ENCODE measurements at regions not wholly inside any gene's neighbourhood (a gene's known extent, or its start where the extent isn't known, plus 50 kb on each side); places are given as distances from the start of the nearest gene placed in this dataset.

DNA sequence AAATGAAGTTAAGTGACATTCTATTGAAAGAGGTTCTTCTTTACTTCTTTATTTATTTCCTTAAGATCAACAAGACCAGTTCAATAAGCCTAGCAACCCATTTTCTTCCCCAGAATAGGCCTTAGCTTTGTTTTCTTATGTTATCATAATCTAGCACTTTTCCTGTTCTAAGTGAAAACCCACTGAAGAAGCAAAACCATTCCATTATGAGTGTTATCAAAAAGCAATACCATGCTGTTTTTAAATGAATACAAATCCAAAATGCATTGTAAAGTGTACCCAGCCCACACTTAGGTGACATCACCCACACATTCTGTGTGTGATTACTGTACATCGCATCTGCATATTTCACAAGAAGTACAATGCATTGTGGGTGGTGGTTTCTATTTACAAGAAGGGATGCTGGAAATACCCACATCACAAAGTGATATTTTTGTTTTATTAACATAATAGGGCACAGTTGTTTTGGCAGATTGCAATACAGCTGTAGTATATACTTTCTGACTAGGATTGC is 679.5 kb downstream of the KCNJ3 start:
- no peak overlapping the region for H3K4me3 Mint-ChIP-seq
- peaks cover 2% of the 10 kb centered on the region for H3K4me1 Mint-ChIP-seq
- no peak overlapping the region for H3K27ac Mint-ChIP-seq
- H3K9me3 Mint-ChIP-seq, result no peaks in the 10 kb centered on the region
- no peaks in the 10 kb centered on the region for H3K36me3 Mint-ChIP-seq (ENCODE audit: low read depth)
- TF ChIP-seq, protein P1, sequence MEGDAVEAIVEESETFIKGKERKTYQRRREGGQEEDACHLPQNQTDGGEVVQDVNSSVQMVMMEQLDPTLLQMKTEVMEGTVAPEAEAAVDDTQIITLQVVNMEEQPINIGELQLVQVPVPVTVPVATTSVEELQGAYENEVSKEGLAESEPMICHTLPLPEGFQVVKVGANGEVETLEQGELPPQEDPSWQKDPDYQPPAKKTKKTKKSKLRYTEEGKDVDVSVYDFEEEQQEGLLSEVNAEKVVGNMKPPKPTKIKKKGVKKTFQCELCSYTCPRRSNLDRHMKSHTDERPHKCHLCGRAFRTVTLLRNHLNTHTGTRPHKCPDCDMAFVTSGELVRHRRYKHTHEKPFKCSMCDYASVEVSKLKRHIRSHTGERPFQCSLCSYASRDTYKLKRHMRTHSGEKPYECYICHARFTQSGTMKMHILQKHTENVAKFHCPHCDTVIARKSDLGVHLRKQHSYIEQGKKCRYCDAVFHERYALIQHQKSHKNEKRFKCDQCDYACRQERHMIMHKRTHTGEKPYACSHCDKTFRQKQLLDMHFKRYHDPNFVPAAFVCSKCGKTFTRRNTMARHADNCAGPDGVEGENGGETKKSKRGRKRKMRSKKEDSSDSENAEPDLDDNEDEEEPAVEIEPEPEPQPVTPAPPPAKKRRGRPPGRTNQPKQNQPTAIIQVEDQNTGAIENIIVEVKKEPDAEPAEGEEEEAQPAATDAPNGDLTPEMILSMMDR (IDR thresholded peaks at IDR 0.05), result no peak
- ChIA-PET CTCF (interaction anchor here (1.0 to 2.4 kb wide), 5 partner anchors 8 to 1816 kb away, joined by 4 to 16 read pairs (median 5); no protein-coding TSS in a partner anchor), POLR2A (no interaction called here)
- ATAC-seq (ENCODE audit: low read depth) (no peak), DNase-seq (no peak)
- intact Hi-C loops (cut with micrococcal nuclease), result loop anchor here (1.0 to 10.0 kb wide), 5 partner anchors 957 to 1816 kb away; partner anchors contain the start of gene NR4A2
- no peaks in the 10 kb centered on the region for H3K27me3 Mint-ChIP-seq

DNA sequence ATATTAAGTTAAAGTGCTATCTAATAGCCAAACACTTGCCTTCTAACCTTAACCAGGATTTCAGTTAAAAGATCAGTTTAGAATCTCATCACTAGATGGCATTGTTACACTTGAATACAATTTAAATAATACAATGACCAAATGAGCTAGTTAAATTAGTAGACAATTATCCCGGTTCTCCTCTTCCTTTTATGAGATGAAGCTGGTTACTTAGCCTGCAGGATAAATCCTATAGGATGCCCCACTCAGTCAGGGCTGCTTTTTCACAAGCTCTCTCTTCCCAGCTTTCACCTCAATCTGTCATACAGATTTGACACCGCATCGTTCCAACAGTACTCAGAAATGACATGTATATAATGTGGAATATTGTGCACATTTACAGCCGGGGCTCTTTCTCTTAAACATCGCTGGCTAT is 678.8 kb downstream of the KCNJ3 start:
- H3K4me1 Mint-ChIP-seq, result peaks cover 2% of the 10 kb centered on the region
- DNase-seq (no peak), ATAC-seq (ENCODE audit: low read depth) (no peak)
- intact Hi-C loops (cut with micrococcal nuclease), result loop anchor here (1.0 to 10.0 kb wide), 5 partner anchors 958 to 1817 kb away; partner anchors contain the start of gene NR4A2
- no peaks in the 10 kb centered on the region for H3K9me3 Mint-ChIP-seq
- TF ChIP-seq, protein P1 (IDR thresholded peaks at IDR 0.05), result no peak
- H3K27me3 Mint-ChIP-seq, result no peaks in the 10 kb centered on the region
- H3K27ac Mint-ChIP-seq, result no peak overlapping the region
- POLR2A ChIA-PET, result no interaction called here
- CTCF ChIA-PET, result interaction anchor here (1.0 to 2.4 kb wide), 6 partner anchors 9 to 1821 kb away, joined by 3 to 16 read pairs (median 4); no protein-coding TSS in a partner anchor
- no peaks in the 10 kb centered on the region for H3K36me3 Mint-ChIP-seq (ENCODE audit: low read depth)
- no peak overlapping the region for H3K4me3 Mint-ChIP-seq

DNA sequence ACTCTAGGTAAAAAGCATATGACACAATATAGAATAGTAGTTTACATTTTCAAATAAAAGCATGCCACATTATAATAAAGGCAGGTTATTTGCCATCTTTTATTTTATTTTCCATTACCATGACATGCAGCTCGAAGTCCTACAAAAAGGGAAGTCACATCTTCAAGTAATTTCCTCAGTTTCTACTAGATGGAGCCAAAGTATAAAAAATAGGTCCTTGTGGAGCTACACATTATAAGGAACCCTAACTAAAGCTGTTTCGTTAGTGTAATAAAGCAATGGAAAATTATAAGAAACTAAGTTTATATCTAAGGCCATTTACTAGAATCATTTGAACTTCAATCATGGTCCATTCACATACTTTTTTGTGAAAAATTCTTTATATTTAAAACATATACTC is 674.5 kb downstream of the KCNJ3 start:
- Mint-ChIP-seq H3K27me3 (no peaks in the 10 kb centered on the region), H3K36me3 (ENCODE audit: low read depth) (no peaks in the 10 kb centered on the region), H3K4me1 (no peaks in the 10 kb centered on the region), H3K4me3 (no peak overlapping the region), H3K9me3 (no peaks in the 10 kb centered on the region), H3K27ac (no peak overlapping the region)
- ChIA-PET POLR2A (no interaction called here), CTCF (no interaction called here)
- DNase-seq, result no peak
- intact Hi-C loops (cut with micrococcal nuclease), result loop anchor here (1.0 to 10.0 kb wide), 2 partner anchors 962 to 1821 kb away; partner anchors contain the start of gene NR4A2
- TF ChIP-seq, protein P1 (IDR thresholded peaks at IDR 0.05), result no peak
- ATAC-seq (ENCODE audit: low read depth), result no peak

DNA sequence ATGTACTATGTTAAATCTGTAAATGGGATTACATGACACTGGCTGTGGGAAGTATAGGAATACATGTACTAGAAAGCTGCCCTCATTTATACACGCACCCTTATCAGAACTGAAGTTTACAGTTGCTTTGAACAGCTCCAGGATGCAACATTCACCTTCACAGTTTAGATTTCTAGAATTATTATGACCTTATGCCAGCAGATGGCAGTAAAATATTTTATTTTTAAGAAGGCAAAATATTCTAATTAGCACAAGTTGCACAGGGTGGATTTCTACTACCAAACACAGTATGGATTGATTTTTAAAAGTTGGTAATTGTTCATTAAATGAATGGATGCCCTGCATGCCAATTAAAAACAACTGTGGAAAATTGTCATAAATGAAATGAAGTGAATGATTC is 670.4 kb downstream of the KCNJ3 start:
- no peak overlapping the region for H3K27ac Mint-ChIP-seq
- no peaks in the 10 kb centered on the region for H3K9me3 Mint-ChIP-seq
- intact Hi-C loops (cut with micrococcal nuclease), result loop anchor here (1.0 kb wide), 3 partner anchors 1220 to 1825 kb away; no protein-coding TSS in a partner anchor
- CTCF ChIA-PET, result interaction anchor here (0.6 to 1.8 kb wide), 2 partner anchors 950 to 1220 kb away, joined by 3 to 5 read pairs; no protein-coding TSS in a partner anchor
- H3K36me3 Mint-ChIP-seq (ENCODE audit: low read depth), result no peaks in the 10 kb centered on the region
- H3K4me3 Mint-ChIP-seq, result no peak overlapping the region
- no peak for DNase-seq
- TF ChIP-seq, protein P1 (IDR thresholded peaks at IDR 0.05), result no peak
- H3K4me1 Mint-ChIP-seq, result no peaks in the 10 kb centered on the region
- no peaks in the 10 kb centered on the region for H3K27me3 Mint-ChIP-seq
- POLR2A ChIA-PET, result no interaction called here
- no peak for ATAC-seq (ENCODE audit: low read depth)

DNA sequence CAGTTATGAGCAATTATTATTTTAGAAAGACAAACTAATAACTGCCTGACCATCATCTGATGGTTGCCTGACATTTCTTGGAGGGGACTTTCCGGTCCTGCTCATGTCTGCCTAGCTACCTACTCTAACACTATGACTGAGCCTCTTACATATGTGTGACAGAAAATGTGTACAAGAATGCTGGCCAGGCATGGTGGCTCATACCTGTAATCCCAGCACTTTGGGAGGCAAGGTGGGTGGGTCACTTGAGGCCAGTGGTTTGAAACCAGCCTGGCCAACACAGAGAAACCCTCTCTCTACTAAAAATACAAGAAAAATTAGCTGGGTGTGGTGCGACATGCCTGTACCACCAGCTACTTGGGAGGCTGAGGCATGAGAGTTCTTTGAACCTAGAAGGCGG is 666.3 kb downstream of the KCNJ3 start:
- Mint-ChIP-seq H3K9me3 (no peaks in the 10 kb centered on the region), H3K27me3 (no peaks in the 10 kb centered on the region), H3K36me3 (ENCODE audit: low read depth) (no peaks in the 10 kb centered on the region), H3K27ac (no peak overlapping the region), H3K4me3 (no peak overlapping the region), H3K4me1 (no peaks in the 10 kb centered on the region)
- TF ChIP-seq, protein P1 (IDR thresholded peaks at IDR 0.05), result no peak
- ATAC-seq (ENCODE audit: low read depth) (no peak), DNase-seq (no peak)
- CTCF ChIA-PET, result no interaction called here
- intact Hi-C loops (cut with micrococcal nuclease), result no loop called here
- POLR2A ChIA-PET, result no interaction called here

All from activated B cell treated with CpG ODN at 0.5 μM for 24 hours (primary cell).